ENCODE measurements at regions not wholly inside any gene's neighbourhood (a gene's known extent, or its start where the extent isn't known, plus 50 kb on each side); places are given as distances from the start of the nearest gene placed in this dataset.

- TF ChIP-seq, protein P1, sequence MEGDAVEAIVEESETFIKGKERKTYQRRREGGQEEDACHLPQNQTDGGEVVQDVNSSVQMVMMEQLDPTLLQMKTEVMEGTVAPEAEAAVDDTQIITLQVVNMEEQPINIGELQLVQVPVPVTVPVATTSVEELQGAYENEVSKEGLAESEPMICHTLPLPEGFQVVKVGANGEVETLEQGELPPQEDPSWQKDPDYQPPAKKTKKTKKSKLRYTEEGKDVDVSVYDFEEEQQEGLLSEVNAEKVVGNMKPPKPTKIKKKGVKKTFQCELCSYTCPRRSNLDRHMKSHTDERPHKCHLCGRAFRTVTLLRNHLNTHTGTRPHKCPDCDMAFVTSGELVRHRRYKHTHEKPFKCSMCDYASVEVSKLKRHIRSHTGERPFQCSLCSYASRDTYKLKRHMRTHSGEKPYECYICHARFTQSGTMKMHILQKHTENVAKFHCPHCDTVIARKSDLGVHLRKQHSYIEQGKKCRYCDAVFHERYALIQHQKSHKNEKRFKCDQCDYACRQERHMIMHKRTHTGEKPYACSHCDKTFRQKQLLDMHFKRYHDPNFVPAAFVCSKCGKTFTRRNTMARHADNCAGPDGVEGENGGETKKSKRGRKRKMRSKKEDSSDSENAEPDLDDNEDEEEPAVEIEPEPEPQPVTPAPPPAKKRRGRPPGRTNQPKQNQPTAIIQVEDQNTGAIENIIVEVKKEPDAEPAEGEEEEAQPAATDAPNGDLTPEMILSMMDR (IDR thresholded peaks at IDR 0.05; ENCODE audit: poor library complexity, severe bottlenecking): no peak
- no peak for TF ChIP-seq EP300 (conservative IDR thresholded peaks at IDR 0.05; ENCODE audit: poor library complexity, severe bottlenecking)
- TF ChIP-seq POLR2AphosphoS5 (IDR thresholded peaks at IDR 0.05): no peak
- no peak for TF ChIP-seq RAD21 (conservative IDR thresholded peaks at IDR 0.05)
- TF ChIP-seq REST (IDR thresholded peaks at IDR 0.05; ENCODE audit: borderline replicate concordance): no peak
- TF ChIP-seq EZH2 (IDR thresholded peaks at IDR 0.05; ENCODE audit: borderline replicate concordance, insufficient read depth, low read length, poor library complexity, severe bottlenecking): no peak
These were observed 307.0 kb upstream of the NR5A2 start for GRCh38 chr1:199720496-199720895.

All from neural cell (in vitro differentiated cells).